NT2/D1 (cell line): ENCODE measurements at regions not wholly inside any gene's neighbourhood (a gene's known extent, or its start where the extent isn't known, plus 50 kb on each side); places are given as distances from the start of the nearest gene placed in this dataset.

Experiments
- DNase-seq: peaks from one replicate; pipeline ENCODE4 v3.0.0-alpha.2; 2011; ENCODE audit warnings: low read depth, low spot score
- H3K27me3 ChIP-seq: 2 replicates; pipeline ENCODE4 v1.6.0; 2011; ENCODE audit warnings: mild to moderate bottlenecking; ENCODE audit not compliant: insufficient read length, insufficient read depth
- H3K36me3 ChIP-seq: 2 replicates; pipeline ENCODE4 v1.6.1; 2011; ENCODE audit warnings: mild to moderate bottlenecking, low read length, mixed read lengths; ENCODE audit not compliant: insufficient read depth, insufficient read length
- H3K4me1 ChIP-seq: 2 replicates; pipeline ENCODE4 v1.5.1; 2011; ENCODE audit not compliant: insufficient read depth, insufficient read length
- H3K4me3 ChIP-seq: 2 replicates; pipeline ENCODE4 v1.5.1; 2011; ENCODE audit warnings: low read depth; ENCODE audit not compliant: insufficient read length
- H3K9ac ChIP-seq: 2 replicates; pipeline ENCODE4 v1.6.0; 2011; ENCODE audit warnings: low read depth; ENCODE audit not compliant: insufficient read length
- H3K9me3 ChIP-seq: 2 replicates; pipeline ENCODE4 v1.5.1; 2011; ENCODE audit warnings: mild to moderate bottlenecking, low read length; ENCODE audit not compliant: insufficient read depth
- SUZ12 ChIP-seq: IDR thresholded peaks from 2 replicates; pipeline ENCODE4 v1.6.1; 2011; ENCODE audit not compliant: insufficient read length, insufficient read depth; ENCODE audit errors: extremely low read depth
- YY1 ChIP-seq: IDR thresholded peaks from 2 replicates; pipeline ENCODE4 v1.6.1; 2011; ENCODE audit not compliant: insufficient read length, insufficient read depth
- ZNF274 ChIP-seq: IDR thresholded peaks from 2 replicates; pipeline ENCODE4 v1.6.1; 2011; ENCODE audit warnings: mild to moderate bottlenecking, low read depth, low read length

DNA sequence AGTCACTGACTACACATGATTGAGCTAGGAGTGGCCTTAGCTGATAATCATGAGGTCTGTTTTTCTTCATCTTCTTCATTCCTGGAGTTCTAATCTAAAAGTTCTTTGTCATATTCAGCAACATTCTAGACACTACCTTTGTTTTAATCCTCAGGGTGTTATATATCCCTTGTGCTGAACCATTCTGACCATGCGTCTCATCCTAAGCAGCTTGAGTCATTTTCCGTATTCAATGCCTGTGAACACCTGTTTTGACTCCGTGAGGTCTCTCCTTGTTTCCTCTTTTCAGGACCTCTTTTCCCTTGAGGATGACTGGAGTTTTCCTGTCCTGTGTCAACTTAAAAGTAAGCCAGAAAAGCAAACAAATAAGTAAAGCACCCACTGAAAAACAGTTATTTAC, 597.9 kb downstream of the GBA3 start:
- H3K9me3 ChIP-seq: no peaks in the 10 kb centered on the region
- H3K4me3 ChIP-seq: no peak overlapping the region
- no peak for DNase-seq
- TF ChIP-seq YY1 (no peak), ZNF274 (no peak), SUZ12 (no peak)
- no peaks in the 10 kb centered on the region for H3K4me1 ChIP-seq
- no peaks in the 10 kb centered on the region for H3K36me3 ChIP-seq
- no peak overlapping the region for H3K9ac ChIP-seq
- H3K27me3 ChIP-seq: no peaks in the 10 kb centered on the region

DNA sequence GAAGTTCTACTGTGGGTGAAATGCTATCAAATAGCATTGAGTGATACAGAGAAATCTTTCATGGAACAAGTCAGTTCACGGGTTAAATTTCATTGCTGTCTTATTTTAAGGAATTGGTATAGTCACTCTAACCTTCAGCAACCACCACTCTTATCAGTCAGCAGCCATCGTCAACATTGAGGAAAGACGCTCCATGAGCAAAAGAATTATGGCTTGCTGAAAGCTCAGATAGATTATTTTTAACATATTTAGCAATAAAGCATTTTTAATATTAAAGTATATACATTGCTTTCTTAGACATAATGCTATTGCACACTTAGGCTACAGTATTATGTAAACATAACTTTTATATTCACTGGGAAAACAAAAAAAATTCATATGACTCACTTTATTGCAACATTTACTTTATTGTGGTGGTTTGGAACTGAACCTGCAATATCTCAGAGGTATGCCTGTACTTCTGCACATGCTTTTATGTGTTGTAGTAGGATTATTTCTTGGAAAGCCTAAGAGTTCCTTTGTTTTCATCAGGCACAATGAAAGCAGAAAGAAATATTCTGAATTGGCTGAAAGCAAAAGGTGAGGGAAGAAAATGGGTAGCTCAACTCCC, 586.7 kb downstream of the GBA3 start:
- no peaks in the 10 kb centered on the region for H3K27me3 ChIP-seq
- no peak overlapping the region for H3K4me3 ChIP-seq
- no peaks in the 10 kb centered on the region for H3K36me3 ChIP-seq
- no peak overlapping the region for H3K9ac ChIP-seq
- H3K9me3 ChIP-seq: no peaks in the 10 kb centered on the region
- TF ChIP-seq YY1 (no peak), SUZ12 (no peak)
- H3K4me1 ChIP-seq: no peaks in the 10 kb centered on the region
- no peak for DNase-seq

GRCh38 chr4:23278845-23279244, 586.1 kb downstream of the GBA3 start:
- Histone ChIP-seq H3K27me3 (no peaks in the 10 kb centered on the region), H3K9ac (no peak overlapping the region), H3K36me3 (no peaks in the 10 kb centered on the region), H3K9me3 (no peaks in the 10 kb centered on the region), H3K4me1 (no peaks in the 10 kb centered on the region), H3K4me3 (no peak overlapping the region)
- no peak for DNase-seq
- no peak for TF ChIP-seq ZNF274
- no peak for TF ChIP-seq SUZ12
- TF ChIP-seq YY1: no peak

DNA sequence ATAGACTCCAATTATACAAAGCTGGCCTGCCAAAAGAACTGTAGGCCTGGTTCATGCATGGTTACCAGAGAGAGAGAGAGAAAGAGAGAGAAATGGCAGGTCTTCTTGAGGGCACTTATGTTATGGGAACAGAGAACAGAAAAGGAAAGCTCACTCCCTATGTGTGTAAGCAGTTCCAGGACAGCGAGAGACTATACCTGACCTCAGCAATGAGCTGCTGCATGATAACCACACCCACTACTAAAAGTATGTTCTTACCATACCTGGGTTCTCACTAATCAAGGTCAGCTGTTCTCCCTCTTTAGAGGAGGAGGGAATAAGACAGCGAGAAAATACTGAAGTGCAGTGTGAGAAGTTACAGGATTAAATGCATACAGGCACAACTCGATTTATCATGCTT, 583.3 kb downstream of the GBA3 start:
- no peaks in the 10 kb centered on the region for H3K9me3 ChIP-seq
- no peaks in the 10 kb centered on the region for H3K36me3 ChIP-seq
- H3K27me3 ChIP-seq: no peaks in the 10 kb centered on the region
- no peaks in the 10 kb centered on the region for H3K4me1 ChIP-seq
- no peak overlapping the region for H3K9ac ChIP-seq
- no peak overlapping the region for H3K4me3 ChIP-seq
- no peak for TF ChIP-seq SUZ12
- no peak for TF ChIP-seq YY1
- no peak for TF ChIP-seq ZNF274
- no peak for DNase-seq

DNA sequence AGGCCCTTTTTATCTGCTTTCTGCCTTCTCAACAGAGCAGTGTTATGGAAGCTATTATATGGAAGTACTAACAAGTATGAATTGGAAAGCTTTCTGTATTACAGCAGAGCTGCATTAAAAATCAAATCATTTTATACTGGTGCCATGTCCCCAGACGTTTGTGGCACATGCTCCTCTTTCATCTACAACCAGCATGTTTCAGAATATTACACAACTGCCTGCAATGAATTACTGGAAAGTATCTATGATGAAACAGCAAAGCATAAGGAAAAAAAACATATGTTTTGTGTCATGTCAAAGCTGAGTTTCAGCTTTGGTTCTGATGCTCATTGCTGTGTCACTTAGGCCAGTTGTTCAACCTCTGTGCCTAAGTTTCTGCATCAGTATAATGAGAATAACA, 576.8 kb downstream of the GBA3 start:
- no peak overlapping the region for H3K9ac ChIP-seq
- H3K4me3 ChIP-seq: no peak overlapping the region
- no peaks in the 10 kb centered on the region for H3K9me3 ChIP-seq
- no peaks in the 10 kb centered on the region for H3K36me3 ChIP-seq
- DNase-seq: no peak
- TF ChIP-seq ZNF274 (no peak), YY1 (no peak), SUZ12 (no peak)
- no peaks in the 10 kb centered on the region for H3K4me1 ChIP-seq
- no peaks in the 10 kb centered on the region for H3K27me3 ChIP-seq

- Histone ChIP-seq H3K36me3 (no peaks in the 10 kb centered on the region), H3K4me3 (no peak overlapping the region), H3K9me3 (no peaks in the 10 kb centered on the region), H3K9ac (no peak overlapping the region), H3K27me3 (no peaks in the 10 kb centered on the region), H3K4me1 (no peaks in the 10 kb centered on the region)
- DNase-seq: no peak
- TF ChIP-seq ZNF274 (no peak), SUZ12 (no peak), YY1 (no peak)
These were observed 575.5 kb downstream of the GBA3 start for GRCh38 chr4:23268072-23268771.

DNA sequence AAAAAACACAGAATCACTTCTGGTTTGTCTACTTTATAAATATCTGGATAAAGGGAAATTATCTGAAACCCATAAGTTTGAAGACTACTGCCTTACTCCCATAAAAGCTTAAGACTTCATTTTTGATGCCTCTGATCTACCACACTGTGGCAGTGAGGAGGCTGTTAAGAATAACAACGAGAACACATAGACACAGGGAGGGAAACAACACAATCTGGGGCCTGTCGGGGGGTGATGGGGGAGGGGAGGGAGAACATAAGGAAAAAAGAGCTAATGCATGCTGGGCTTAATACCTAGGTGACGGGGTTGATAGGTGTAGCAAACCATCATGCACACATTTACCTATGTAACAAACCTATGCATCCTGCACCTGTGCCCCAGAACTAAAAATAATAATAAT, 573.7 kb downstream of the GBA3 start:
- Histone ChIP-seq H3K4me3 (no peak overlapping the region), H3K9me3 (no peaks in the 10 kb centered on the region), H3K4me1 (no peaks in the 10 kb centered on the region), H3K36me3 (no peaks in the 10 kb centered on the region), H3K27me3 (no peaks in the 10 kb centered on the region), H3K9ac (no peak overlapping the region)
- TF ChIP-seq ZNF274 (no peak), SUZ12 (no peak)
- DNase-seq: peak; percentile 1

GRCh38 chr4:23260511-23260910, 567.8 kb downstream of the GBA3 start:
- H3K9me3 ChIP-seq: no peaks in the 10 kb centered on the region
- no peak for TF ChIP-seq YY1
- TF ChIP-seq SUZ12: no peak
- no peak for TF ChIP-seq ZNF274
- no peak overlapping the region for H3K9ac ChIP-seq
- H3K27me3 ChIP-seq: no peaks in the 10 kb centered on the region
- H3K4me1 ChIP-seq: no peaks in the 10 kb centered on the region
- no peak overlapping the region for H3K4me3 ChIP-seq
- H3K36me3 ChIP-seq: no peaks in the 10 kb centered on the region
- no peak for DNase-seq
